Frontal cortex (tissue), 3 donors: ENCODE measurements at regions not wholly inside any gene's neighbourhood (a gene's known extent, or its start where the extent isn't known, plus 50 kb on each side); places are given as distances from the start of the nearest gene placed in this dataset.
"Not testable (repeated sequence)": the region's sequence is repeated elsewhere in the genome, so short reads cannot be mapped to it uniquely, and the experiment has no call there.

Source experiments
- DNase-seq, 2 donors: peaks; one replicate each; pipeline ENCODE4 v3.0.0; 2012; ENCODE audit warnings: low spot score in 2 of 2
- FAIRE-seq: peaks from 2 replicates; lab custom pipeline; 2012; peaks lifted over from hg19 to GRCh38; lab: Jason Lieb, UNC
- donor health status: control.
- donor health status: control.
- donor health status: control.

GRCh38 chr11:27244900-27245299 is 118.1 kb downstream of the CCDC34 start:
- FAIRE-seq (no peak), DNase-seq (no peak)

- FAIRE-seq (no peak), DNase-seq (no peak)
Observed at GRCh38 chr11:27242591-27242990, 120.4 kb downstream of the CCDC34 start.

GRCh38 chr11:27241311-27242122 is 121.5 kb downstream of the CCDC34 start:
- DNase-seq (no peak), FAIRE-seq (no peak)

- FAIRE-seq (no peak), DNase-seq (no peak)
Observed at GRCh38 chr11:27239305-27239942, 123.6 kb downstream of the CCDC34 start.

- no peak for FAIRE-seq
Observed at GRCh38 chr11:27238811-27239210, 124.2 kb downstream of the CCDC34 start.

GRCh38 chr11:27237643-27238042 is 125.4 kb downstream of the CCDC34 start:
- no peak for DNase-seq
- FAIRE-seq = no peak

More at GRCh38 chr11:27238811-27239210, 124.2 kb downstream of the CCDC34 start:
- DNase-seq = no peak

GRCh38 chr11:27234961-27235360 is 128.1 kb downstream of the CCDC34 start:
- DNase-seq (no peak), FAIRE-seq (no peak)

GRCh38 chr11:27234043-27234668 is 128.9 kb downstream of the CCDC34 start:
- FAIRE-seq (no peak), DNase-seq (no peak)

GRCh38 chr11:27233654-27234042 is 129.4 kb downstream of the CCDC34 start:
- no peak for FAIRE-seq
- DNase-seq = no peak

GRCh38 chr11:27231530-27231929 is 131.5 kb downstream of the CCDC34 start:
- no peak for DNase-seq
- FAIRE-seq = no peak

GRCh38 chr11:27230192-27230572 is 132.8 kb downstream of the CCDC34 start:
- no peak for FAIRE-seq
- DNase-seq = no peak

GRCh38 chr11:27229511-27230191 is 133.4 kb downstream of the CCDC34 start:
- DNase-seq = no peak
- no peak for FAIRE-seq

- DNase-seq = no peak
- FAIRE-seq = no peak
Observed at GRCh38 chr11:27228906-27229290, 134.1 kb downstream of the CCDC34 start.

GRCh38 chr11:27228232-27228905 is 134.6 kb downstream of the CCDC34 start:
- DNase-seq (no peak), FAIRE-seq (no peak)

GRCh38 chr11:27227736-27228135 is 135.3 kb downstream of the CCDC34 start:
- DNase-seq = no peak
- no peak for FAIRE-seq

GRCh38 chr11:27219487-27220039 is 143.5 kb downstream of the CCDC34 start:
- not testable (repeated sequence) for FAIRE-seq, DNase-seq

- FAIRE-seq = no peak
- DNase-seq = no peak
Observed at GRCh38 chr11:27218421-27219038, 144.5 kb downstream of the CCDC34 start.

- DNase-seq (no peak), FAIRE-seq (no peak)
Observed at GRCh38 chr11:27217948-27218420, 145.0 kb downstream of the CCDC34 start.

GRCh38 chr11:27217496-27217895 is 145.5 kb downstream of the CCDC34 start:
- DNase-seq = no peak
- FAIRE-seq = no peak
